Heart left ventricle (tissue), 13 donors: ENCODE measurements at regions not wholly inside any gene's neighbourhood (a gene's known extent, or its start where the extent isn't known, plus 50 kb on each side); places are given as distances from the start of the nearest gene placed in this dataset.

ENCODE experiments used
- POLR2A ChIP-seq, 2 donors: fragments of 450-650 bp; IDR thresholded peaks; one replicate each; pipeline ENCODE4 v1.6.1; 2017; ENCODE audit warnings: antibody characterized with exemption in 2 of 2, mild to moderate bottlenecking in 2 of 2, moderate library complexity in 2 of 2
- TF ChIP-seq, protein P1 (sequence below), 12 donors: fragments of 200-600 bp; sonication (generic) in 4 of 12; IDR thresholded peaks; one replicate each; pipeline versions ENCODE4 v1.5.0 to v1.8.0; 2018 to 2022; ENCODE audit warnings: antibody characterized with exemption in 12 of 12, mild to moderate bottlenecking in 5 of 12
- donor health status: ischemic (EF 13 %, LVEDD 7.1; RV severe dilation, severe dysfunction).
- donor health status: DM: no; HTN: yes; CAD: no.
- donor health status: DM: no; HTN: no; CAD: no.
- donor health status: ischemic (EF 25% LVEDD 6.9; RV normal size, moderate dysfunction).
- donor health status: ischemic (EF 25% LVEDD 5.7; RV mildly dilated, moderate dysfunction).
- donor health status: ischemic (EF 35%, LVEDD 5.7; RV mildly dilated, moderate dysfunction).
- donor health status: nonischemic (EF 11% LVEDD 7.7; RV severe dilation, severe dysfunction).
- donor health status: DM: yes; HTN: yes; CAD: no.
- donor health status: PGD.
- donor health status: ischemic (EF 29% LVEDD 5.4; RV normal size, mild dysfunction).
- donor health status: nonischemic (EF 23%, LVEDD 6.1; RV moderate dilation, normal function).

DNA sequence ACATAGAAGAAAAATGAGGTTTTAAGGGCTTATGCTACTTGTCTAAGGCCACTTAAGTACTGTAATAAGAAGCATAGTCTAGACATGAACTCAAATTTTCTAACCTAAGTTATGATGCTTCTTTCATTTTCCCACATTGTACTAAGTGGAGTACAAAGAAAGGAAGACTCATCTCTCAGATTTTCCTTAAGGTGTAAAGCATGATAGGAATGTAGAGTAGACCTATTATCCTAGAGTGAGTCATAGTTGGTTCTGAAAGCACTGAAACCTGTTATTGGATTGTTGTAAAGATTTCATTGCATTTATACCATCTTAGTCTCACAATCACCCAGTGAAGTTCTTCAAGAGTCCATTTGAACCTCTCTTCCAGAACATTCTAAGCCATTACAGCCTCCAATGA, 343.8 kb downstream of the TOX3 start:
- TF ChIP-seq, protein P1, sequence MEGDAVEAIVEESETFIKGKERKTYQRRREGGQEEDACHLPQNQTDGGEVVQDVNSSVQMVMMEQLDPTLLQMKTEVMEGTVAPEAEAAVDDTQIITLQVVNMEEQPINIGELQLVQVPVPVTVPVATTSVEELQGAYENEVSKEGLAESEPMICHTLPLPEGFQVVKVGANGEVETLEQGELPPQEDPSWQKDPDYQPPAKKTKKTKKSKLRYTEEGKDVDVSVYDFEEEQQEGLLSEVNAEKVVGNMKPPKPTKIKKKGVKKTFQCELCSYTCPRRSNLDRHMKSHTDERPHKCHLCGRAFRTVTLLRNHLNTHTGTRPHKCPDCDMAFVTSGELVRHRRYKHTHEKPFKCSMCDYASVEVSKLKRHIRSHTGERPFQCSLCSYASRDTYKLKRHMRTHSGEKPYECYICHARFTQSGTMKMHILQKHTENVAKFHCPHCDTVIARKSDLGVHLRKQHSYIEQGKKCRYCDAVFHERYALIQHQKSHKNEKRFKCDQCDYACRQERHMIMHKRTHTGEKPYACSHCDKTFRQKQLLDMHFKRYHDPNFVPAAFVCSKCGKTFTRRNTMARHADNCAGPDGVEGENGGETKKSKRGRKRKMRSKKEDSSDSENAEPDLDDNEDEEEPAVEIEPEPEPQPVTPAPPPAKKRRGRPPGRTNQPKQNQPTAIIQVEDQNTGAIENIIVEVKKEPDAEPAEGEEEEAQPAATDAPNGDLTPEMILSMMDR (IDR thresholded peaks at IDR 0.05): no peak
- TF ChIP-seq POLR2A (IDR thresholded peaks at IDR 0.05): no peak
